ENCODE measurements at regions not wholly inside any gene's neighbourhood (a gene's known extent, or its start where the extent isn't known, plus 50 kb on each side); places are given as distances from the start of the nearest gene placed in this dataset.

GRCh38 chr5:17916446-17916845, 282.2 kb downstream of the TAF11L14 start:
- Mint-ChIP-seq H3K4me3 (no peak overlapping the region), H3K9me3 (0 out of 3 replicates have a peak, but pooled peaks cover 1% of the 10 kb centered on the region), H3K36me3 (ENCODE audit: low read depth) (no peaks in the 10 kb centered on the region), H3K27me3 (ENCODE audit: insufficient read depth, low read depth, poor library complexity) (no peaks in the 10 kb centered on the region), H3K27ac (no peak overlapping the region), H3K4me1 (peaks cover 13% of the 10 kb centered on the region)
- Histone ChIP-seq H3K4me2 (no peak overlapping the region), H3F3A (replicated peaks; ENCODE audit: low read depth) (no peaks in the 10 kb centered on the region), H3K27me3 (ENCODE audit: insufficient read depth) (no peaks in the 10 kb centered on the region), H3K4me1 (ENCODE audit: insufficient read depth) (peaks cover 5% of the 10 kb centered on the region; the same call in 1 of the 2 replicates), H3K36me3 (ENCODE audit: insufficient read depth) (no peaks in the 10 kb centered on the region), H3K79me2 (replicated peaks; ENCODE audit: insufficient read depth) (no peaks in the 10 kb centered on the region), H3K9me2 (ENCODE audit: insufficient read depth) (no peaks in the 10 kb centered on the region), H3K27ac (ENCODE audit: low read depth) (no peak overlapping the region), H2AFZ (no peak overlapping the region), H4K20me1 (replicated peaks; ENCODE audit: insufficient read depth) (no peaks in the 10 kb centered on the region), H3K4me3 (no peak overlapping the region)
- DNase-seq (ENCODE audit: low spot score) (no peak), ATAC-seq (no peak)
- TF ChIP-seq ZNF331 (CRISPR knock-in tag; IDR thresholded peaks at IDR 0.05; ENCODE audit: low read depth) (no peak), POLR2AphosphoS5 (IDR thresholded peaks at IDR 0.05; ENCODE audit: low read depth) (no peak), CREB1 (CRISPR knock-in tag; IDR thresholded peaks at IDR 0.05; ENCODE audit: low read depth) (no peak), STAT1 (IDR thresholded peaks at IDR 0.05; ENCODE audit: unreplicated experiment) (no peak), EZH2 (IDR thresholded peaks at IDR 0.05; ENCODE audit: low read depth, unreplicated experiment) (no peak), ETS1 (IDR thresholded peaks at IDR 0.05) (no peak), EZH2phosphoT487 (IDR thresholded peaks at IDR 0.05; ENCODE audit: unreplicated experiment) (no peak), ZNF114 (CRISPR knock-in tag; IDR thresholded peaks at IDR 0.05) (no peak), NANOG (IDR thresholded peaks at IDR 0.05; ENCODE audit: borderline replicate concordance) (no peak), JUNB (IDR thresholded peaks at IDR 0.05; ENCODE audit: unreplicated experiment) (no peak)
- TF ChIP-seq, protein P1, sequence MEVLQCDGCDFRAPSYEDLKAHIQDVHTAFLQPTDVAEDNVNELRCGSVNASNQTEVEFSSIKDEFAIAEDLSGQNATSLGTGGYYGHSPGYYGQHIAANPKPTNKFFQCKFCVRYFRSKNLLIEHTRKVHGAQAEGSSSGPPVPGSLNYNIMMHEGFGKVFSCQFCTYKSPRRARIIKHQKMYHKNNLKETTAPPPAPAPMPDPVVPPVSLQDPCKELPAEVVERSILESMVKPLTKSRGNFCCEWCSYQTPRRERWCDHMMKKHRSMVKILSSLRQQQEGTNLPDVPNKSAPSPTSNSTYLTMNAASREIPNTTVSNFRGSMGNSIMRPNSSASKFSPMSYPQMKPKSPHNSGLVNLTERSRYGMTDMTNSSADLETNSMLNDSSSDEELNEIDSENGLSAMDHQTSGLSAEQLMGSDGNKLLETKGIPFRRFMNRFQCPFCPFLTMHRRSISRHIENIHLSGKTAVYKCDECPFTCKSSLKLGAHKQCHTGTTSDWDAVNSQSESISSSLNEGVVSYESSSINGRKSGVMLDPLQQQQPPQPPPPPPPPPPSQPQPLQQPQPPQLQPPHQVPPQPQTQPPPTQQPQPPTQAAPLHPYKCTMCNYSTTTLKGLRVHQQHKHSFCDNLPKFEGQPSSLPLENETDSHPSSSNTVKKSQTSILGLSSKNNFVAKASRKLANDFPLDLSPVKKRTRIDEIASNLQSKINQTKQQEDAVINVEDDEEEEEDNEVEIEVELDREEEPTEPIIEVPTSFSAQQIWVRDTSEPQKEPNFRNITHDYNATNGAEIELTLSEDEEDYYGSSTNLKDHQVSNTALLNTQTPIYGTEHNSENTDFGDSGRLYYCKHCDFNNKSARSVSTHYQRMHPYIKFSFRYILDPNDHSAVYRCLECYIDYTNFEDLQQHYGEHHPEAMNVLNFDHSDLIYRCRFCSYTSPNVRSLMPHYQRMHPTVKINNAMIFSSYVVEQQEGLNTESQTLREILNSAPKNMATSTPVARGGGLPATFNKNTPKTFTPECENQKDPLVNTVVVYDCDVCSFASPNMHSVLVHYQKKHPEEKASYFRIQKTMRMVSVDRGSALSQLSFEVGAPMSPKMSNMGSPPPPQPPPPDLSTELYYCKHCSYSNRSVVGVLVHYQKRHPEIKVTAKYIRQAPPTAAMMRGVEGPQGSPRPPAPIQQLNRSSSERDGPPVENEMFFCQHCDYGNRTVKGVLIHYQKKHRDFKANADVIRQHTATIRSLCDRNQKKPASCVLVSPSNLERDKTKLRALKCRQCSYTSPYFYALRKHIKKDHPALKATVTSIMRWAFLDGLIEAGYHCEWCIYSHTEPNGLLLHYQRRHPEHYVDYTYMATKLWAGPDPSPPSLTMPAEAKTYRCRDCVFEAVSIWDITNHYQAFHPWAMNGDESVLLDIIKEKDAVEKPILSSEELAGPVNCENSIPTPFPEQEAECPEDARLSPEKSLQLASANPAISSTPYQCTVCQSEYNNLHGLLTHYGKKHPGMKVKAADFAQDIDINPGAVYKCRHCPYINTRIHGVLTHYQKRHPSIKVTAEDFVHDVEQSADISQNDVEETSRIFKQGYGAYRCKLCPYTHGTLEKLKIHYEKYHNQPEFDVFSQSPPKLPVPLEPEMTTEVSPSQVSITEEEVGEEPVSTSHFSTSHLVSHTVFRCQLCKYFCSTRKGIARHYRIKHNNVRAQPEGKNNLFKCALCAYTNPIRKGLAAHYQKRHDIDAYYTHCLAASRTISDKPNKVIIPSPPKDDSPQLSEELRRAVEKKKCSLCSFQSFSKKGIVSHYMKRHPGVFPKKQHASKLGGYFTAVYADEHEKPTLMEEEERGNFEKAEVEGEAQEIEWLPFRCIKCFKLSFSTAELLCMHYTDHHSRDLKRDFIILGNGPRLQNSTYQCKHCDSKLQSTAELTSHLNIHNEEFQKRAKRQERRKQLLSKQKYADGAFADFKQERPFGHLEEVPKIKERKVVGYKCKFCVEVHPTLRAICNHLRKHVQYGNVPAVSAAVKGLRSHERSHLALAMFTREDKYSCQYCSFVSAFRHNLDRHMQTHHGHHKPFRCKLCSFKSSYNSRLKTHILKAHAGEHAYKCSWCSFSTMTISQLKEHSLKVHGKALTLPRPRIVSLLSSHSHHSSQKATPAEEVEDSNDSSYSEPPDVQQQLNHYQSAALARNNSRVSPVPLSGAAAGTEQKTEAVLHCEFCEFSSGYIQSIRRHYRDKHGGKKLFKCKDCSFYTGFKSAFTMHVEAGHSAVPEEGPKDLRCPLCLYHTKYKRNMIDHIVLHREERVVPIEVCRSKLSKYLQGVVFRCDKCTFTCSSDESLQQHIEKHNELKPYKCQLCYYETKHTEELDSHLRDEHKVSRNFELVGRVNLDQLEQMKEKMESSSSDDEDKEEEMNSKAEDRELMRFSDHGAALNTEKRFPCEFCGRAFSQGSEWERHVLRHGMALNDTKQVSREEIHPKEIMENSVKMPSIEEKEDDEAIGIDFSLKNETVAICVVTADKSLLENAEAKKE (CRISPR knock-in tag; IDR thresholded peaks at IDR 0.05), result no peak
- TF ChIP-seq, protein P2, sequence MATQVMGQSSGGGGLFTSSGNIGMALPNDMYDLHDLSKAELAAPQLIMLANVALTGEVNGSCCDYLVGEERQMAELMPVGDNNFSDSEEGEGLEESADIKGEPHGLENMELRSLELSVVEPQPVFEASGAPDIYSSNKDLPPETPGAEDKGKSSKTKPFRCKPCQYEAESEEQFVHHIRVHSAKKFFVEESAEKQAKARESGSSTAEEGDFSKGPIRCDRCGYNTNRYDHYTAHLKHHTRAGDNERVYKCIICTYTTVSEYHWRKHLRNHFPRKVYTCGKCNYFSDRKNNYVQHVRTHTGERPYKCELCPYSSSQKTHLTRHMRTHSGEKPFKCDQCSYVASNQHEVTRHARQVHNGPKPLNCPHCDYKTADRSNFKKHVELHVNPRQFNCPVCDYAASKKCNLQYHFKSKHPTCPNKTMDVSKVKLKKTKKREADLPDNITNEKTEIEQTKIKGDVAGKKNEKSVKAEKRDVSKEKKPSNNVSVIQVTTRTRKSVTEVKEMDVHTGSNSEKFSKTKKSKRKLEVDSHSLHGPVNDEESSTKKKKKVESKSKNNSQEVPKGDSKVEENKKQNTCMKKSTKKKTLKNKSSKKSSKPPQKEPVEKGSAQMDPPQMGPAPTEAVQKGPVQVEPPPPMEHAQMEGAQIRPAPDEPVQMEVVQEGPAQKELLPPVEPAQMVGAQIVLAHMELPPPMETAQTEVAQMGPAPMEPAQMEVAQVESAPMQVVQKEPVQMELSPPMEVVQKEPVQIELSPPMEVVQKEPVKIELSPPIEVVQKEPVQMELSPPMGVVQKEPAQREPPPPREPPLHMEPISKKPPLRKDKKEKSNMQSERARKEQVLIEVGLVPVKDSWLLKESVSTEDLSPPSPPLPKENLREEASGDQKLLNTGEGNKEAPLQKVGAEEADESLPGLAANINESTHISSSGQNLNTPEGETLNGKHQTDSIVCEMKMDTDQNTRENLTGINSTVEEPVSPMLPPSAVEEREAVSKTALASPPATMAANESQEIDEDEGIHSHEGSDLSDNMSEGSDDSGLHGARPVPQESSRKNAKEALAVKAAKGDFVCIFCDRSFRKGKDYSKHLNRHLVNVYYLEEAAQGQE (IDR thresholded peaks at IDR 0.05; ENCODE audit: unreplicated experiment), result no peak
- TF ChIP-seq, protein P3, sequence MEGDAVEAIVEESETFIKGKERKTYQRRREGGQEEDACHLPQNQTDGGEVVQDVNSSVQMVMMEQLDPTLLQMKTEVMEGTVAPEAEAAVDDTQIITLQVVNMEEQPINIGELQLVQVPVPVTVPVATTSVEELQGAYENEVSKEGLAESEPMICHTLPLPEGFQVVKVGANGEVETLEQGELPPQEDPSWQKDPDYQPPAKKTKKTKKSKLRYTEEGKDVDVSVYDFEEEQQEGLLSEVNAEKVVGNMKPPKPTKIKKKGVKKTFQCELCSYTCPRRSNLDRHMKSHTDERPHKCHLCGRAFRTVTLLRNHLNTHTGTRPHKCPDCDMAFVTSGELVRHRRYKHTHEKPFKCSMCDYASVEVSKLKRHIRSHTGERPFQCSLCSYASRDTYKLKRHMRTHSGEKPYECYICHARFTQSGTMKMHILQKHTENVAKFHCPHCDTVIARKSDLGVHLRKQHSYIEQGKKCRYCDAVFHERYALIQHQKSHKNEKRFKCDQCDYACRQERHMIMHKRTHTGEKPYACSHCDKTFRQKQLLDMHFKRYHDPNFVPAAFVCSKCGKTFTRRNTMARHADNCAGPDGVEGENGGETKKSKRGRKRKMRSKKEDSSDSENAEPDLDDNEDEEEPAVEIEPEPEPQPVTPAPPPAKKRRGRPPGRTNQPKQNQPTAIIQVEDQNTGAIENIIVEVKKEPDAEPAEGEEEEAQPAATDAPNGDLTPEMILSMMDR (conservative IDR thresholded peaks at IDR 0.05; ENCODE audit: low read depth in 2 of 2), result no peak
